Mesenchymal stem cell (in vitro differentiated cells and primary cell): ENCODE measurements at regions not wholly inside any gene's neighbourhood (a gene's known extent, or its start where the extent isn't known, plus 50 kb on each side); places are given as distances from the start of the nearest gene placed in this dataset.

Source experiments
- DNase-seq: peaks from one replicate; pipeline ENCODE4 v3.0.0-alpha.2; 2013
- H2AFZ ChIP-seq: one replicate; pipeline ENCODE4 v1.6.1; 2013; ENCODE audit warnings: low read depth, mild to moderate bottlenecking, control low read depth, inconsistent platforms, low read length, moderate library complexity
- H2AK5ac ChIP-seq: 2 replicates; pipeline ENCODE4 v1.6.1; 2013; ENCODE audit warnings: low read length, moderate library complexity, mild to moderate bottlenecking, inconsistent platforms; ENCODE audit not compliant: severe bottlenecking
- H2BK120ac ChIP-seq: one replicate; pipeline ENCODE4 v1.6.1; 2013; ENCODE audit warnings: low read depth, mild to moderate bottlenecking, inconsistent platforms, low read length, moderate library complexity
- H2BK12ac ChIP-seq, 2 experiments: one replicate each; pipeline ENCODE4 v1.6.1; 2013; ENCODE audit warnings: inconsistent platforms in 2 of 2, low read length in 2 of 2, mild to moderate bottlenecking in 2 of 2, moderate library complexity in 2 of 2, control low read depth in 1 of 2
- H2BK15ac ChIP-seq: one replicate; pipeline ENCODE4 v1.6.1; 2013; ENCODE audit warnings: mild to moderate bottlenecking, low read depth, inconsistent platforms; ENCODE audit not compliant: poor library complexity, severe bottlenecking
- H2BK5ac ChIP-seq: 2 replicates; pipeline ENCODE4 v1.6.1; 2013; ENCODE audit warnings: low read depth, mild to moderate bottlenecking, low read length, control low read depth, inconsistent platforms; ENCODE audit not compliant: poor library complexity, severe bottlenecking
- H3K14ac ChIP-seq, 2 experiments: one replicate each; pipeline ENCODE4 v1.6.1; 2013; ENCODE audit warnings: inconsistent platforms in 2 of 2, low read length in 2 of 2, control low read depth in 1 of 2, mild to moderate bottlenecking in 1 of 2, moderate library complexity in 1 of 2
- H3K18ac ChIP-seq, 2 experiments: one replicate each; pipeline ENCODE4 v1.6.1; 2013; ENCODE audit warnings: inconsistent platforms in 2 of 2, low read length in 2 of 2, control low read depth in 1 of 2, low read depth in 1 of 2, mild to moderate bottlenecking in 1 of 2
- H3K23ac ChIP-seq, 2 experiments: one replicate each; pipeline ENCODE4 v1.6.1; 2013; ENCODE audit warnings: inconsistent platforms in 2 of 2, low read length in 2 of 2, mild to moderate bottlenecking in 2 of 2, moderate library complexity in 2 of 2, control low read depth in 1 of 2
- H3K27ac ChIP-seq: 2 replicates; pipeline ENCODE4 v1.5.1; 2013; ENCODE audit warnings: mild to moderate bottlenecking, moderate library complexity, low read length, control low read depth, inconsistent platforms; ENCODE audit not compliant: poor library complexity, severe bottlenecking
- H3K27me3 ChIP-seq, 2 experiments: 2 replicates each; pipeline versions ENCODE4 v1.6.1 to v1.7.0; 2013; ENCODE audit warnings: low read length in 2 of 2, mild to moderate bottlenecking in 2 of 2, moderate library complexity in 2 of 2, control low read depth in 1 of 2, inconsistent platforms in 1 of 2; ENCODE audit not compliant: control insufficient read depth in 1 of 2, insufficient read depth in 1 of 2
- H3K36me3 ChIP-seq, 2 experiments: 2 replicates each; pipeline versions ENCODE4 v1.6.1 to v1.7.0; 2013; ENCODE audit warnings: low read length in 2 of 2, control low read depth in 1 of 2, inconsistent platforms in 1 of 2, low read depth in 1 of 2, mild to moderate bottlenecking in 1 of 2; ENCODE audit not compliant: insufficient read depth in 2 of 2, control insufficient read depth in 1 of 2
- H3K4ac ChIP-seq, 2 experiments: one replicate each; pipeline ENCODE4 v1.6.1; 2013; ENCODE audit warnings: inconsistent platforms in 2 of 2, low read length in 2 of 2, mild to moderate bottlenecking in 2 of 2, moderate library complexity in 2 of 2, control low read depth in 1 of 2, low read depth in 1 of 2
- H3K4me1 ChIP-seq: 2 replicates; pipeline ENCODE4 v1.6.1; 2013; ENCODE audit warnings: low read depth, low read length, control low read depth; ENCODE audit not compliant: control insufficient read depth, insufficient read depth
- H3K4me2 ChIP-seq: 2 replicates; pipeline ENCODE4 v1.6.1; 2013; ENCODE audit warnings: low read length, mild to moderate bottlenecking, inconsistent platforms; ENCODE audit not compliant: poor library complexity, severe bottlenecking
- H3K4me3 ChIP-seq, 2 experiments: 2 replicates each; pipeline versions ENCODE4 v1.5.1 to v1.7.0; 2013; ENCODE audit warnings: low read length in 2 of 2, mild to moderate bottlenecking in 2 of 2, control low read depth in 1 of 2, low read depth in 1 of 2; ENCODE audit not compliant: insufficient read depth in 1 of 2
- H3K79me1 ChIP-seq: replicated peaks from 2 replicates; pipeline ENCODE4 v1.6.1; 2013; ENCODE audit warnings: mild to moderate bottlenecking, control low read depth, low read length, inconsistent platforms; ENCODE audit not compliant: poor library complexity, severe bottlenecking
- H3K9ac ChIP-seq: 2 replicates; pipeline ENCODE4 v1.7.0; 2013; ENCODE audit warnings: mild to moderate bottlenecking, low read length, moderate library complexity
- H3K9me3 ChIP-seq: 2 replicates; pipeline ENCODE4 v1.7.0; 2013; ENCODE audit warnings: mild to moderate bottlenecking, low read length; ENCODE audit not compliant: control insufficient read depth
- H4K8ac ChIP-seq: one replicate; pipeline ENCODE4 v1.6.1; 2013; ENCODE audit warnings: inconsistent platforms, mild to moderate bottlenecking, low read length, moderate library complexity
- H4K91ac ChIP-seq: one replicate; pipeline ENCODE4 v1.6.1; 2013; ENCODE audit warnings: mild to moderate bottlenecking, low read length, inconsistent platforms
- WGBS: methylation state at CpG from one replicate; pipeline ENCODE4 v1.1.7; 2013; ENCODE audit warnings: mixed read lengths; 5-methylcytosine and 5-hydroxymethylcytosine counted together

DNA sequence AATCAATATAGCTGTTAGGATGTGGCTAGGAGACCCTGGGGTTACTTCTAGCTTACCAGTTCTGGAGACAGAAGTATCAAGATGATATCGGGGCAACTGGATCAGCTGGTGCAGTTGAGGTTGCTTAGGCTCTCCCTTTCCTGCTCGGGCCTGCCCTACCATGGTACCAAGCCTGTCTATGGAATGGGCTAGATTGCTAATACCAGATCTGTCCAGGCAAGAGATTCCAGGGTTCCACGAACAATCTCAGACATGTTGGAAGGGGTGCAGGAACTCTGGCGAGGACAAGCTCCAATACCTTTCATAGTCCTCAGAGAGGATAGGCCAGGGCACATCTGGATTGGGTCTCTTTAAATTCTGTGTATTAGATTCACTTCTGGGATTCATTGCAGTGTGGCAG is 53.8 kb downstream of the ADM start:
- Histone ChIP-seq H3K4me1 (no peaks in the 10 kb centered on the region), H3K23ac (no peak overlapping the region), H4K8ac (no peak overlapping the region), H4K91ac (no peak overlapping the region), H3K14ac (no peak overlapping the region), H3K36me3 (no peaks in the 10 kb centered on the region), H3K18ac (no peak overlapping the region), H2BK5ac (no peak overlapping the region), H3K9ac (no peak overlapping the region), H2BK12ac (no peak overlapping the region), H3K4me2 (no peak overlapping the region), H2BK15ac (no peak overlapping the region), H3K4ac (no peak overlapping the region), H2AK5ac (no peak overlapping the region), H3K4me3 (no peak overlapping the region), H2AFZ (no peak overlapping the region), H3K9me3 (peaks cover 6% of the 10 kb centered on the region), H3K27ac (no peak overlapping the region), H2BK120ac (no peak overlapping the region), H3K27me3 (no peaks in the 10 kb centered on the region), H3K79me1 (no peaks in the 10 kb centered on the region)
- 95% methylated on average over 4 of the region's 4 CpGs for WGBS
- no peak for DNase-seq

DNA sequence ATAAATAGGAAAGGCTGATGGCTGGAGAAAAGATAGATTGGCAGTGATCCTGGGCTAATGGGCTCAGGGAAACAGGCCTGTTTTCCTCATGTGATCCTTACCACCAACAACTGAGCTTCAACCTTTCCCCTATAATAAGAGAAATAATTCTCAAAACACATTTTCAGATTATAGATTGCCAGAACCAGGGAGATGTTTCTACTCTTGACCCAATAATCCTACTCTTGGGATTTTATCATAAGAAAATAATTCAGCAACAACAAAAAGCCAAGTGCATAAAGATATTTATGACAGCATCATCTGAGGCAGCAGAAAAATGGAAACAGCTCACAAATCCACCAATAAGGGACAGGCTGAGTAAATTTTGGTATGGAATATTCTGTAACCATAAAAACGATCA is 54.3 kb downstream of the ADM start:
- Histone ChIP-seq H3K4me1 (no peaks in the 10 kb centered on the region), H3K23ac (no peak overlapping the region), H2AK5ac (no peak overlapping the region), H3K18ac (no peak overlapping the region), H4K8ac (no peak overlapping the region), H3K27me3 (no peaks in the 10 kb centered on the region), H3K36me3 (no peaks in the 10 kb centered on the region), H3K4me3 (no peak overlapping the region), H3K4me2 (no peak overlapping the region), H3K9me3 (peaks cover 6% of the 10 kb centered on the region), H2BK5ac (no peak overlapping the region), H3K79me1 (no peaks in the 10 kb centered on the region), H2BK120ac (no peak overlapping the region), H3K27ac (no peak overlapping the region), H2BK12ac (no peak overlapping the region), H3K14ac (no peak overlapping the region), H3K4ac (no peak overlapping the region), H2BK15ac (no peak overlapping the region), H2AFZ (no peak overlapping the region), H3K9ac (no peak overlapping the region), H4K91ac (no peak overlapping the region)
- DNase-seq, result no peak
- WGBS, result no CpG with 5 or more reads among the region's 1 CpG

- Histone ChIP-seq H3K4me3 (no peak overlapping the region), H3K14ac (no peak overlapping the region), H3K79me1 (no peaks in the 10 kb centered on the region), H3K4ac (no peak overlapping the region), H3K4me1 (no peaks in the 10 kb centered on the region), H2BK5ac (no peak overlapping the region), H2AK5ac (no peak overlapping the region), H3K36me3 (no peaks in the 10 kb centered on the region), H3K9me3 (peaks cover 6% of the 10 kb centered on the region), H4K8ac (no peak overlapping the region), H3K27me3 (no peaks in the 10 kb centered on the region), H2BK15ac (no peak overlapping the region), H2BK12ac (no peak overlapping the region), H4K91ac (no peak overlapping the region), H3K9ac (no peak overlapping the region), H3K4me2 (no peak overlapping the region), H3K18ac (no peak overlapping the region), H3K23ac (no peak overlapping the region), H2BK120ac (no peak overlapping the region), H2AFZ (no peak overlapping the region), H3K27ac (no peak overlapping the region)
- DNase-seq, result no peak
Observed at GRCh38 chr11:10360835-10361234, 56.0 kb downstream of the ADM start.

- H3K36me3 ChIP-seq, result no peaks in the 10 kb centered on the region
- H3K9ac ChIP-seq, result no peak overlapping the region
- H4K91ac ChIP-seq, result no peak overlapping the region
- no peak overlapping the region for H3K18ac ChIP-seq
- DNase-seq, result no peak
- no peaks in the 10 kb centered on the region for H3K27me3 ChIP-seq
- no peaks in the 10 kb centered on the region for H3K79me1 ChIP-seq
- H3K4me3 ChIP-seq, result no peak overlapping the region
- H2BK12ac ChIP-seq, result no peak overlapping the region
- no peak overlapping the region for H3K4ac ChIP-seq
- H2BK120ac ChIP-seq, result no peak overlapping the region
- no peak overlapping the region for H3K14ac ChIP-seq
- no peak overlapping the region for H4K8ac ChIP-seq
- H3K9me3 ChIP-seq, result peaks cover 3% of the 10 kb centered on the region
- H3K27ac ChIP-seq, result no peak overlapping the region
- 98% methylated on average over 4 of the region's 5 CpGs for WGBS
- H3K4me2 ChIP-seq, result no peak overlapping the region
- no peak overlapping the region for H2AFZ ChIP-seq
- H3K4me1 ChIP-seq, result peaks cover 3% of the 10 kb centered on the region
- no peak overlapping the region for H3K23ac ChIP-seq
- no peak overlapping the region for H2BK5ac ChIP-seq
- no peak overlapping the region for H2AK5ac ChIP-seq
- no peak overlapping the region for H2BK15ac ChIP-seq
Observed at GRCh38 chr11:10365045-10365444, 60.2 kb downstream of the ADM start.
